Osteoblast (primary cell): ENCODE measurements at regions not wholly inside any gene's neighbourhood (a gene's known extent, or its start where the extent isn't known, plus 50 kb on each side); places are given as distances from the start of the nearest gene placed in this dataset.

Experiments used
- DNase-seq: peaks from one replicate; pipeline ENCODE4 v3.0.0; 2011; ENCODE audit warnings: low spot score, mixed read lengths; ENCODE audit not compliant: insufficient read length; ENCODE audit errors: missing footprints
- H2AFZ ChIP-seq: 2 replicates; pipeline ENCODE4 v1.6.0; 2011; ENCODE audit warnings: mild to moderate bottlenecking, low read length
- H3K27ac ChIP-seq: 2 replicates; pipeline ENCODE4 v1.5.1; 2011; ENCODE audit warnings: mild to moderate bottlenecking, low read depth, low read length, moderate library complexity
- H3K27me3 ChIP-seq: 2 replicates; pipeline ENCODE4 v1.6.0; 2012; ENCODE audit warnings: mild to moderate bottlenecking, control low read depth, inconsistent platforms, low read length, moderate library complexity; ENCODE audit not compliant: insufficient read depth
- H3K36me3 ChIP-seq: 2 replicates; pipeline ENCODE4 v1.5.1; 2011; ENCODE audit warnings: mild to moderate bottlenecking, low read length, control low read depth, moderate library complexity; ENCODE audit not compliant: insufficient read depth
- H3K4me1 ChIP-seq: 2 replicates; pipeline ENCODE4 v1.5.1; 2011; ENCODE audit warnings: mild to moderate bottlenecking, low read length, control low read depth, moderate library complexity; ENCODE audit not compliant: insufficient read depth
- H3K4me2 ChIP-seq: 2 replicates; pipeline ENCODE4 v1.6.0; 2011; ENCODE audit warnings: mild to moderate bottlenecking, low read length; ENCODE audit not compliant: insufficient read depth
- H3K4me3 ChIP-seq: fragments of 200-600 bp; sonication (generic); 3 replicates; pipeline ENCODE4 v1.5.1; 2012; ENCODE audit warnings: mild to moderate bottlenecking, low read length, inconsistent platforms; ENCODE audit not compliant: insufficient read depth
- H3K79me2 ChIP-seq: 2 replicates; pipeline ENCODE4 v1.6.0; 2012; ENCODE audit warnings: mild to moderate bottlenecking, low read length, control low read depth, inconsistent platforms; ENCODE audit not compliant: insufficient read depth
- H3K9me3 ChIP-seq: 2 replicates; pipeline ENCODE4 v1.5.1; 2011; ENCODE audit warnings: low read depth, low read length, control low read depth
- H4K20me1 ChIP-seq: 2 replicates; pipeline ENCODE4 v1.6.0; 2012; ENCODE audit warnings: mild to moderate bottlenecking, low read length, control low read depth; ENCODE audit not compliant: insufficient read depth
- TF ChIP-seq, protein P1 (sequence below): IDR thresholded peaks from 2 replicates; pipeline ENCODE4 v1.5.1; 2011; ENCODE audit warnings: mild to moderate bottlenecking, low read depth, low read length, moderate library complexity; ENCODE audit errors: extremely low read depth

- H3K36me3 ChIP-seq: no peaks in the 10 kb centered on the region
- H3K27me3 ChIP-seq: no peaks in the 10 kb centered on the region
- H2AFZ ChIP-seq: no peak overlapping the region
- DNase-seq: no peak
- no peaks in the 10 kb centered on the region for H3K4me1 ChIP-seq
- H3K4me2 ChIP-seq: no peak overlapping the region
- no peaks in the 10 kb centered on the region for H3K79me2 ChIP-seq
- H3K9me3 ChIP-seq: no peaks in the 10 kb centered on the region
- TF ChIP-seq, protein P1, sequence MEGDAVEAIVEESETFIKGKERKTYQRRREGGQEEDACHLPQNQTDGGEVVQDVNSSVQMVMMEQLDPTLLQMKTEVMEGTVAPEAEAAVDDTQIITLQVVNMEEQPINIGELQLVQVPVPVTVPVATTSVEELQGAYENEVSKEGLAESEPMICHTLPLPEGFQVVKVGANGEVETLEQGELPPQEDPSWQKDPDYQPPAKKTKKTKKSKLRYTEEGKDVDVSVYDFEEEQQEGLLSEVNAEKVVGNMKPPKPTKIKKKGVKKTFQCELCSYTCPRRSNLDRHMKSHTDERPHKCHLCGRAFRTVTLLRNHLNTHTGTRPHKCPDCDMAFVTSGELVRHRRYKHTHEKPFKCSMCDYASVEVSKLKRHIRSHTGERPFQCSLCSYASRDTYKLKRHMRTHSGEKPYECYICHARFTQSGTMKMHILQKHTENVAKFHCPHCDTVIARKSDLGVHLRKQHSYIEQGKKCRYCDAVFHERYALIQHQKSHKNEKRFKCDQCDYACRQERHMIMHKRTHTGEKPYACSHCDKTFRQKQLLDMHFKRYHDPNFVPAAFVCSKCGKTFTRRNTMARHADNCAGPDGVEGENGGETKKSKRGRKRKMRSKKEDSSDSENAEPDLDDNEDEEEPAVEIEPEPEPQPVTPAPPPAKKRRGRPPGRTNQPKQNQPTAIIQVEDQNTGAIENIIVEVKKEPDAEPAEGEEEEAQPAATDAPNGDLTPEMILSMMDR: no peak
- no peak overlapping the region for H3K27ac ChIP-seq
- no peaks in the 10 kb centered on the region for H4K20me1 ChIP-seq
- H3K4me3 ChIP-seq: no peak overlapping the region
These were observed 68.0 kb upstream of the ONECUT1 start for GRCh38 chr15:52857937-52858781.

- Histone ChIP-seq H3K79me2 (no peaks in the 10 kb centered on the region), H3K27ac (no peak overlapping the region), H3K4me2 (no peak overlapping the region), H3K4me1 (no peaks in the 10 kb centered on the region), H3K27me3 (no peaks in the 10 kb centered on the region), H3K36me3 (no peaks in the 10 kb centered on the region), H3K9me3 (no peaks in the 10 kb centered on the region), H2AFZ (no peak overlapping the region), H4K20me1 (no peaks in the 10 kb centered on the region), H3K4me3 (no peak overlapping the region)
- TF ChIP-seq, protein P1: no peak
- DNase-seq: no peak
These were observed 67.3 kb upstream of the ONECUT1 start for GRCh38 chr15:52857471-52857870.

DNA sequence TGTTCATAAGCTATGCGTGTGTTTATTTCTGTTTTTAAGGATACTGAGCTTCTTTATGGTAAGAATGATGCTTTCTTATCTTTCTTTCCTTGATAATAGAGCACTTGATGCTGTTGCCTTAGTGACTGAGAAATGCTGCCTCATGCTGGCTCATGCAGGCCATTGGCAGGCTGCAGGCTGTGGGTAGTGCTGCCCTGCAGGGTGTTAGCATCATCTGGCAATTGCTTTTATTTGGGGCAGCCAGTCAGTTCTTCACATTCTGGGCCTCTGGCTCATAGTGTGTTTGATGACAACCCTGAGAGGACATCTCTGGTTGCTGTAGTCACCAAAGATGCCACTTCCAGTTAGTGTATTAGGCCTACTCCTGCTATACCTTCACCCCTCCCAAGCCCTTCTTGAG is 66.2 kb upstream of the ONECUT1 start:
- H3K4me3 ChIP-seq: no peak overlapping the region
- H3K27me3 ChIP-seq: no peaks in the 10 kb centered on the region
- H3K9me3 ChIP-seq: no peaks in the 10 kb centered on the region
- no peaks in the 10 kb centered on the region for H3K79me2 ChIP-seq
- no peaks in the 10 kb centered on the region for H3K36me3 ChIP-seq
- TF ChIP-seq, protein P1: no peak
- DNase-seq: no peak
- no peak overlapping the region for H3K4me2 ChIP-seq
- H3K27ac ChIP-seq: no peak overlapping the region
- no peak overlapping the region for H2AFZ ChIP-seq
- no peaks in the 10 kb centered on the region for H3K4me1 ChIP-seq
- no peaks in the 10 kb centered on the region for H4K20me1 ChIP-seq

GRCh38 chr15:52855157-52855556 is 65.0 kb upstream of the ONECUT1 start:
- Histone ChIP-seq H3K27ac (no peak overlapping the region), H3K36me3 (no peaks in the 10 kb centered on the region), H4K20me1 (no peaks in the 10 kb centered on the region), H3K27me3 (no peaks in the 10 kb centered on the region), H3K79me2 (no peaks in the 10 kb centered on the region), H3K9me3 (no peaks in the 10 kb centered on the region), H2AFZ (no peak overlapping the region), H3K4me2 (no peak overlapping the region), H3K4me3 (no peak overlapping the region), H3K4me1 (no peaks in the 10 kb centered on the region)
- TF ChIP-seq, protein P1: no peak
- no peak for DNase-seq
